Thoracic aorta (tissue), 2 donors: ENCODE measurements at regions not wholly inside any gene's neighbourhood (a gene's known extent, or its start where the extent isn't known, plus 50 kb on each side); places are given as distances from the start of the nearest gene placed in this dataset.

ENCODE experiments used
- ATAC-seq: fragments of 150-250 bp; one replicate; pipeline ENCODE4 v1.8.0; 2017; ENCODE audit warnings: low read depth; ENCODE audit not compliant: insufficient number of reproducible peaks, low FRiP score
- DNase-seq: peaks from one replicate; pipeline ENCODE4 v3.0.0-alpha.2; 2020; ENCODE audit warnings: low spot score
- H3K27ac ChIP-seq, 2 donors: fragments of 200-600 bp; sonication (generic); 1 replicate in 1 of 2; 2 replicates in 1 of 2; pipeline ENCODE4 v1.5.1; 2016; ENCODE audit warnings: mild to moderate bottlenecking in 2 of 2, moderate library complexity in 2 of 2
- H3K27me3 ChIP-seq: fragments of 200-600 bp; sonication (generic); replicated peaks from 2 replicates; pipeline ENCODE4 v1.6.0; 2016; ENCODE audit warnings: mild to moderate bottlenecking; ENCODE audit not compliant: insufficient read depth
- H3K36me3 ChIP-seq: fragments of 200-600 bp; sonication (generic); one replicate; pipeline ENCODE4 v1.5.1; 2016
- H3K4me1 ChIP-seq, 2 donors: fragments of 200-600 bp; sonication (generic); 1 replicate in 1 of 2; 2 replicates in 1 of 2; pipeline versions ENCODE4 v1.5.1 to v1.6.0; 2016; ENCODE audit warnings: low read depth in 2 of 2, mild to moderate bottlenecking in 1 of 2; ENCODE audit not compliant: control insufficient read depth in 1 of 2
- H3K4me3 ChIP-seq: fragments of 200-600 bp; sonication (generic); 2 replicates; pipeline ENCODE4 v1.5.1; 2016; ENCODE audit warnings: mild to moderate bottlenecking
- H3K9me3 ChIP-seq: fragments of 200-600 bp; sonication (generic); 2 replicates; pipeline ENCODE4 v1.5.1; 2016
- CTCF ChIP-seq: fragments of 200-600 bp; sonication (generic); IDR thresholded peaks from one replicate; pipeline ENCODE4 v1.5.1; 2019; ENCODE audit warnings: antibody characterized with exemption

GRCh38 chr11:129655247-129655832, 160.3 kb upstream of the TMEM45B start:
- no peaks in the 10 kb centered on the region for H3K36me3 ChIP-seq
- H3K27ac ChIP-seq: no peak overlapping the region
- H3K27me3 ChIP-seq: no peaks in the 10 kb centered on the region
- H3K9me3 ChIP-seq: peaks cover 3% of the 10 kb centered on the region
- H3K4me1 ChIP-seq: no peaks in the 10 kb centered on the region
- no peak overlapping the region for H3K4me3 ChIP-seq
- no peak for DNase-seq
- ATAC-seq: no peak
- TF ChIP-seq CTCF: no peak

DNA sequence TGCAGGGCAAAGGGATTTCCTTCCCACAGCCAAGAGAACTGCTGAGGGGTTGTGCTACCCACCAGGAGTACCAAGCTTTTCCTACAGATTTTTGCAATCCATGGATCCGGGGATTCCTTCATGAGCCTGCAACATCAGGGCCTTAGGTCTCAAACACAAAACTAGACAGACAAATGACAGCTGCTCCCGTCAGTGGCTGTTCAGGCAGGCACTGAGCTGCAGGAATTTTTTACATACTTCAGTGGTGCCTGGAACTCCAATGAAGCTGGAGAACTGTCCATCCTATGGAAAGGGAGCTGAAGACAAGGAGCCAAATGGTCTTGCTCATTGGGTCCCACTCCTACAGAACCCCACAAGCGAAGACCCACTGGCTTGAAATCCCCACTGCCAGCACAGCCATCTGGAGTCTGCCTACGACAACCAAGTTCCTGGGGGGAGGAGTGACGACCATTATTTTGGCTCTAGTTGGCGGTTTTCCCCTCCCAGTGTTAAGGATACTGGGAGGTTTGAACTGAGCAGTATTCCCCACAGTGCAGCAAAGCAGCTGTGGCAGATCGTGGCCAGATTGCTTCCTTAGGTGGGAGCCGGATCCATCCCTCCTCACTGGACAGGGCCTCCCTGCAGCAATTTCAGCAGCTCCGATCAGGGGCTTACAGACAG, 157.7 kb upstream of the TMEM45B start:
- no peak for DNase-seq
- ATAC-seq: no peak
- H3K9me3 ChIP-seq: peaks cover 3% of the 10 kb centered on the region
- H3K27me3 ChIP-seq: no peaks in the 10 kb centered on the region
- H3K27ac ChIP-seq: no peak overlapping the region
- TF ChIP-seq CTCF: no peak
- H3K36me3 ChIP-seq: no peaks in the 10 kb centered on the region
- H3K4me3 ChIP-seq: no peak overlapping the region
- no peaks in the 10 kb centered on the region for H3K4me1 ChIP-seq

GRCh38 chr11:129658526-129658867, 157.2 kb upstream of the TMEM45B start:
- no peak for ATAC-seq
- DNase-seq: no peak
- H3K4me1 ChIP-seq: no peaks in the 10 kb centered on the region
- H3K9me3 ChIP-seq: peaks cover 3% of the 10 kb centered on the region
- H3K36me3 ChIP-seq: no peaks in the 10 kb centered on the region
- no peak overlapping the region for H3K4me3 ChIP-seq
- H3K27me3 ChIP-seq: no peaks in the 10 kb centered on the region
- no peak overlapping the region for H3K27ac ChIP-seq
- TF ChIP-seq CTCF: no peak

DNA sequence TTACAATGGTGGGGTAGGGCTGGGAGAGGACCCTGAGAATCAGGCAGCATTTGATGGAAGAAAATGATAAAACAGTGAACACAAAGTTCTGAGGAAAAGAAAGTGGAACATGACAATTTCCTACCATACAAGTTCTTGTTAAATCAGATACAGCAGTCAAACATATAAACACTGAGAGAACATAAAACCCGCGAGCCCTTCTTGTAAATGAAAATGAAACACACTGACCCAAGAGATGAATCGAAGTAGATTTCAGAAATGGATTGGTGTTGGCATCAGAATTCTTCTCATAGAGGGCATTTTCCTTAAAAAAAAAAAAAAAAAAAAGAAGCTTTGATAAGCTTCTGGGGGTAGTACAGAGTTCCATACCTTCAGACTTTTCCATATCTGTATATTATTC, 134.7 kb upstream of the TMEM45B start:
- Histone ChIP-seq H3K36me3 (no peaks in the 10 kb centered on the region), H3K27ac (no peak overlapping the region), H3K4me1 (no peaks in the 10 kb centered on the region), H3K27me3 (no peaks in the 10 kb centered on the region), H3K4me3 (no peak overlapping the region), H3K9me3 (no peaks in the 10 kb centered on the region)
- ATAC-seq (no peak), DNase-seq (no peak)
- no peak for TF ChIP-seq CTCF

DNA sequence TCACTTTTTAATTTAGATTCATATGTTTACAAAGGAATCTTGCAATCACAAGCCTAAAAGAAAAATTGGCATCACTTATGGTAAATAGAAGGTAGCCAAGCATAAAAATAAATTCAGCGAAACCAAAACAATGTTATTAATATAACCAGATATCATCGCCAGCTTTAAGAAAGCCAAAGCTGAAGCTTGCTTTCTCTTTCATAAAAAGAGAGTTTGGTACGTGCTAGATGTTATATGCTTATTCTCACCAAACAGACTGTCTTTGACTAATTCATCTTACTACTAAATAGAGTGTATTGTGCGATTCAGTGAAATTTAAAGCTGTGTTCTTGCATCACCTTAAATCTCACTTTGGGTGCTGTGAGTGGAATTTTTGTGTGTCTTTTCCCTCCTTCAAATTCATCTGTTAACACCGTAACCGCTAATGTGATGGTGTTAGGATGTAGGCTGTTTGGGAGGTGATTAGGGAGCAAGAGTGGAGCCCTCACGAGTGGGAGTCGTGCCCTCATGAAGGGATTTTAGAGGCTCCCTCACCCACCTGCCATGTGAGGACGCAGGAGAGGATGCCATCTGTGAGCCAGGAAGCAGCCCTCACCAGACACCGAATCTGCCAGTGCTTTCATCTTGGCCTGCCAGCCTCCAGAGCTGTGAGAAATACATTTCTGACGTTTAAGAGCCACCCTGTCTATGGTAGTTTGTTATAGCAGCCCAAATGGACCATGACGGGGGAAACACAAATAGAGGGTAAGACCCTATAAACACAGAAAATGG, 134.1 kb upstream of the TMEM45B start:
- no peaks in the 10 kb centered on the region for H3K9me3 ChIP-seq

More for the DNA sequence above, 134.1 kb upstream of the TMEM45B start:
- TF ChIP-seq CTCF: no peak
- H3K27me3 ChIP-seq: no peaks in the 10 kb centered on the region
- ATAC-seq: no peak
- no peak overlapping the region for H3K4me3 ChIP-seq
- H3K4me1 ChIP-seq: no peaks in the 10 kb centered on the region
- no peaks in the 10 kb centered on the region for H3K36me3 ChIP-seq
- no peak for DNase-seq
- H3K27ac ChIP-seq: no peak overlapping the region
